NCI-H446 (cell line): ENCODE measurements at regions not wholly inside any gene's neighbourhood (a gene's known extent, or its start where the extent isn't known, plus 50 kb on each side); places are given as distances from the start of the nearest gene placed in this dataset.
A peak's percentile ranks its signal among the peaks of the same experiment; 100 is the strongest.
"Not testable (repeated sequence)": the region's sequence is repeated elsewhere in the genome, so short reads cannot be mapped to it uniquely, and the experiment has no call there.

Source experiments
- DNase-seq, 2 experiments: peaks; one replicate each; lab custom pipeline; 2025; lab: John Stamatoyannopoulos, UW

DNA sequence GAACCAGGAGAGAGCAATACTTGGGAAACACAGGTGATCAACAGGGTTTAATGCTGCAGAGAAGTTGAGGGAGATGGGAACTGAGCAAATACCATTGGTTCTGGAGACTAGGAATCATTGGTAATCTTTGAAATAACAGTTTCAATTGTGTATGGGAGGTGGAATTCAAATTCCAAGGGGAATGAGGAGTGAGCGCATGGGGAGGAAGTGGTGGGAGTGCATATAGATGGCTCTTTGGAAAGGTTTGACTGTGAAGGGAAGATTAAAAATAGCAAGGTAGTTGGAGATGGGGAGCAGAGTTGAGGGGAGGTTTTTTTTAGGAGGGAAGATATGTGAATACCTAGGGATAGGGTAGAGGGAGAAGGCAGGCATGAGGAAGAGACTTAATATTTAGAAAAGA, 51.1 kb upstream of the ROPN1 start:
- no peak for DNase-seq

- no peak for DNase-seq
These were observed 53.0 kb upstream of the ROPN1 start for GRCh38 chr3:124044956-124045355.

- no peak for DNase-seq
These were observed 57.3 kb upstream of the ROPN1 start for GRCh38 chr3:124048967-124049798.

DNA sequence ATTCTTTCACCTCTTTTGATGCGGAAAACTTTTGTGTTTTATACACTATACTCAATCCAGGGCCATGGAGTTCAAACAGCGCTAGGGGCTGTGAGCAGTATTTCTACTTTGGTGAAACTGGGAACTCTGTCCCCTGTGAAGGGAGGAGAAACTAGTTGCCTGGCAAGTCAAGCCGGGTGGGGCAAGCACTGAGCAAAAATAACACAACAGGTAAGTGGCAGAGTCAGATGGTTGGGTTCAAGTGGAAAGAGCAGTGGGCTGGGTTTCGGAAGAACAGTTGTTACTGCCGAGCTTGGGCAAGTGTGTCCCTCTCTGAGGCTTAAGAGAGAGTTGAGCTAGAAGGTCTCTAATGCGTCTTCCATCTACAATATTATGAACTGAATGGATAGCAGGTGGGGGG, 59.7 kb upstream of the ROPN1 start:
- no peak for DNase-seq

DNA sequence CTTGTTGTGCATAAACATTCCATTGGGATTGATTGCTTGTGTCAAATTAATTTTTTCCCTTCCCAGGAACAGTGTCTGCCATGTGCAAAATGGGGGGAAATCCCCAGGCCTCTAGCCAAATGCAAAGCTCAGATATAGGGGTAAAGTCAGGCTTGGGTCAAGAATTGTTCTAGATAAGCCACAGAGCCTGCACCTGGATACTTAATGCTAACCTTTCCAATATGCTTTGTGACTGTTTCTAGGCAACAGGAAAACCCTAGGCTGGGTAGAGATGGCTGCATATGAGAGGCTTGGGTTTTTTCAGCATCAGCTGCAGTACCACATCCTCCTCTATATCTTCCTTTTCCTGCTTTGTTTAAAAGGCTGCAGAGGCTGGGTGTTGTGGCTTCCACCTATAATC, 61.9 kb upstream of the ROPN1 start:
- no peak for DNase-seq

DNA sequence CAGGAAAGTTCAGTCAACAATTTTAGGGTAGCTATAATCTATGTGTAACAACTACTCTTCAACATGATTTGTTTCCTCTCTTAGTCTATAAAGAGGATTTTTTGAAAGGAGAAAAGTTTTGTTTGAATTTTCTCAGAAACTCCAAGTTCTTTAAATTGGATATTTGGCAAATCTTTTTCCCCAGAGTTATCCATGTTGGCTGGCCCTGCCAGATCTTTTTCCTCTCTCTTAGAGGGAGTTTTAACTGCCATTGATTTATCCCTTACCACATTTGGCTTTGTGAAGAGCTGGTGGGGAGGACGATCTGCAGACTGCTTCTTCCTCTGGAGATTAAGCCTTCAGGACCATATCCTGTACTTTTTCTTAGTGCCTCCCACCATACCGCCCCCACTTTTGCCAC, 64.9 kb upstream of the ROPN1 start:
- no peak for DNase-seq

DNA sequence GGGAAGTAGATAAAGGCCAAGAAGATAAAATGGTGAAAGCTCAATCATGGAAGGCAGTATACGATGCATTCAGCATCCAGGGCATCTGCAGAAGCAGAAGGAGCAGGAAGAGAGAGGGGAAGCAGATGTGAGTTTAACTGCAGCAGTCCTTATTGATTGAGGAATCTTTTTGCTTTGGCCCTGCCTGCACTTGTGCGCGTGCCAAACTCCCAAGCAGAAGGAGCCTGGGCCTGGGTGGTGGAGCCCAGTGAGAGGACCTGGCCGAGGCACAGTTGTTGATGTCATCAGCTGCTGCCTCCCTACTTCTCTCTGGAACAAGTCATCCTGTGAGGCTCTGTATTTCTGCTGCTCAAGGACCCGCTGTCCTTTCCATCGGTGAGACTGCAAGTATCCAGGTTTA, 65.5 kb upstream of the ROPN1 start:
- peak; percentile 32 to 83 for DNase-seq

- no peak for DNase-seq
These were observed 67.7 kb upstream of the ROPN1 start for GRCh38 chr3:124059580-124059979.

- peak; percentile 75 to 92 for DNase-seq
These were observed 71.4 kb upstream of the ROPN1 start for GRCh38 chr3:124063197-124063909.

GRCh38 chr3:124064050-124064449, 72.1 kb upstream of the ROPN1 start:
- DNase-seq: no peak

DNA sequence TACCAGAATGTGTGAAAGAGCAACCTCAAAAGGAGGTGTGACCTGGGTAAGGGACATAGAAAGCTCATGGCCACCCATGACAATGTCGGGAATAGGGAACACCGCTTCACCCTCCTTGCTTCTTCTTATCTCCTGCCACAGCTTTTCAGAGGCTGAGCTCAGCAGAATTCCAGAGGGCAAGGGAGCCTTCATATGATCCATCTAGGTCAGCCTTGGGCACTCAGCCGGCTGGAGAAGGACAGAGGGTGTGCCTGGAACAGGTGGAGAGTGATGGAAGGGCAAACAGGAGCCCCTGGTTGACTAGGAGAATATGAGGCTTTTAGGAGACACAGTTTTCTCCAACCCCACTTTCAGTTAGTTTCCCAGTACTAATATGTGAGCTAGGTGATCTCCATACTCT, 74.6 kb upstream of the ROPN1 start:
- DNase-seq: not testable (repeated sequence)

GRCh38 chr3:124069706-124070105, 77.8 kb upstream of the ROPN1 start:
- not testable (repeated sequence) for DNase-seq

DNA sequence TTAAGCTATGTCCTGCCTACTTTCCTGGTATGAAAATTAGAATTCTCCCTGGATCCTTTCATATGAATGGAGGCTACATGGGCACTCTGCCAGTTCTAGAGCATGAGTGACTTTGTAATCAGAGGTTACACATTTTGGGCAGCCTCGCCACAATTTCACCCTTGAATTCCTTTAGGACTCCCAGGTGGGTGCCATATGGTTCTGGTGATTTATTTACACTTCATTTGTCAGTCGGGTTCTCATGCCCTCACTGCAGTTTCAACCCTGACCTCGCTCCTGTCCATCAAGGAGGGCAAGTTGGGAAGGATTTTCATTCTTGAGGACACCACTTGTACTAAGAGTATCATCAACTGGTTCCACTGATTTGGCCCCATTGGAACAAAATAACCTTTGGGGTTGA, 83.2 kb upstream of the ROPN1 start:
- DNase-seq: peak; percentile 20 to 61

GRCh38 chr3:124075753-124076152, 83.8 kb upstream of the ROPN1 start:
- DNase-seq: peak in 1 of 2 experiments; percentile 8

DNA sequence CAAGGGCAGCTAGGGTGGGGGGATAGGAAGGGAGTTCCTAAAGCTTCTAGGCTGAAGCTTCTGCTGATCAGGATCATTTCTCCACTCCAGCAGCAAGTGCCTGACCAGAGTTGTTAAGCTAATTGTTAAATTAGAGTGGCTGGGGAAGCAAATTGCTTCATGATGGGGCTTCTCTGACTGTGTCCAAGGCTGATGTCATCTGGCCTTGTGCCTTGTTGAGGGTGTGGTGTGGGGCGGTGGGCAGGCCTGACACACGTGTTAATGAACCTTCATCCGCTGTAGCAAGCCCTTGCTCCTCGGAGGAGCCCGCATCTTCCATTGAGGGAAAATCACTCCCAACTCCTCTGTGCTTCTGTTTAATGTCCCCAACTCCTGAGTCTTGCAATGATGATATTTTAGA, 84.3 kb upstream of the ROPN1 start:
- DNase-seq: peak in 1 of 2 experiments; percentile 10

DNA sequence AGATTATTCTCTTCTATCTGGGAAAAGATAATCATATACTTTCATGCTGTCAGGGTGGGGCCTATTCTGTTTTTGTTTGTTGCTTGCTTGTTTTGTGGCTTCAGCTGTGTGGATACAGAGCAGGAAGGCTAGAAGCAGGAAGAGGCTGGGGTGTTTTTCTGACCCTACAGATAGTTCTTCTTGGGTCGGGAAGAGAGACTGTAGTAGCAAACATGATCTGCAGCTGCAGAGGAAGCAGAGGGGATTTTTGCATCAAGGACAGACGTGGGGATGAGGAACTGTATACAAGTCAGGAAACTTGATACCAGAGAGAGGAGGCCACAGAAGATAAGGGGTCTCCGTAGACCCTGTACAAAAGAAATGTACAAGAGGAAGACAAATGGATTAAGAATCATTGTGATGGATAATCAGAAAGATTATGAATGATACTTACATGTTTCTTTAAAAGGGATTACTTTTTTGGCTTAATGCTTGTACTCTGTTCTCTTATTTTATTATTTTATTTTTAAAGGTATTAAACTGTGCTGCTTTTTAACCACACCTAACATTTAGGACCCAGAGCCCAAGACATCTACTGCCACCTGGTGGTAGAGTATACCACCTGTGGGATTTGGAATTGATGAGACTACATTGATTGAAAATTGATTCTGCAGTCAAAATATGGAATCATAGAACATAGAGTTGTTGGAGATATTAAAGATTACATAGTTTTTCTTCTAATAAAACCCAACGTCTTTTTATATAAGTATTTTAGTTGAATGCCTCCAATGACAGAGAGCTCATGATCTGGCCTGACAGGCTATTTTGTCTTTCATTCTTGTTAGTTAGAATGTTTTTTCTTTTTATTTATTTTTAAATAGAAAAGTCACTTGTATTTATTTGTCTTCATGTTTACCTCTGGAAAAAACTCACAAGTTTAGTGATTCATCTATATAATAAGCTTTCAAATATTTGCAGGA, 87.3 kb upstream of the ROPN1 start:
- DNase-seq: peak; percentile 30 to 65

DNA sequence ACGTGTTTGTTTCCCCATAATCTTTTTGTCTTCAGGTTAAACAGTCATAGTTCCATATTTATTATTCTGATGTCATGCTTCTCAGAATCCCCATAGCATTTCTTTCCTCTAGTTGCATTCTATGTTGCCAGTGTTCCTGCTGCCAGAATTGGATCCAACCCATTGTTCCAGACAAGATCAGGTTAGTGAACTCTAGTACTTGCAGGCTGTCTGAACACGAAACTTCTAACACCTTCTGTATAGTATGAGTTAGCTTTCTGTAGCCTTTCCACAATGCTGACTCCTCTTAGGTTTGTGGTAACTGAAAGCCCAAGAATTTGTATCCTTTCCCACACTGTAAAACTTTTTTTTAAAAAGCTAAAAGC, 88.0 kb upstream of the ROPN1 start:
- DNase-seq: no peak

DNA sequence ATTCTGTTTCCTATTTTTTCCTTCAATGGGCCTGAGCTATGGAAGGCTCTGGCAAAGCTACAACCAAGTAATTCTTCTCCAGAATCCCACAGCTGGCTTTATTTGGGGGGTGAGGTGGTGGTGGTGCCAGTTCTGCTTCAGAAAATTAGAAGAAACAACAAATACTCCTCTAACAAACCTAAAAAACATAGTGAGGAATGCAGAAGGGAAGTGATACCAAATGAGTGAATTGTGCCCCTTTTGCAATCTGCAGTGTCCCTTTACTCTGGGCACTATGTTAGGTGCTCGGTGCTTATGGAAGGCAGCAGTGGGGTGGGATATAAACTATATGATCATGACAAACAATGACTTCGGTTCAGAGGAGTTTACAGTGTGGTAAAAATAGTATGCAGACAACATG, 90.4 kb upstream of the ROPN1 start:
- no peak for DNase-seq

GRCh38 chr3:124084022-124084881, 92.3 kb upstream of the ROPN1 start:
- peak in 1 of 2 experiments; percentile 13 for DNase-seq

- DNase-seq: no peak
These were observed 96.9 kb upstream of the ROPN1 start for GRCh38 chr3:124088801-124089200.

DNA sequence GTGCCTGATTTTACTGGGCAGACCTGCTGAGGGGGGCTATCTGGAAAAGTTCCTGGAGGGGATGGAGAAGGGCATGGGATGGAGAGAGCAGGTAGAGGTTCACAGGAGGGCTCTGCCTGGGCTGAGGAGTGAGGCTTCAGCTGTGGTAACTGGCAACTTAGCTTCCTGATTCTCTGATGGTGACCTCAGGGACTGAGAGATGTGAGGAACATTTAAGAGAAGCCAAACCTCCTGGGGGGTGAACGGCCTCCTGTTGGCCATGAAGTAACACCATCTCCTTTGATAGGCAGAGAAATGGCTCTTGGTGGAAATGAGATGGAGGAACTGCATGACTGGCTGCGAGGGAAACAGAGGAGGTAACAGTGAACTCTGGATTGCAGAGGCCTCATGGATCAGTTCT, 97.3 kb upstream of the ROPN1 start:
- no peak for DNase-seq
